ENCODE measurements at regions not wholly inside any gene's neighbourhood (a gene's known extent, or its start where the extent isn't known, plus 50 kb on each side); places are given as distances from the start of the nearest gene placed in this dataset.
"Not testable (repeated sequence)": the region's sequence is repeated elsewhere in the genome, so short reads cannot be mapped to it uniquely, and the experiment has no call there.

GRCh38 chr5:118392491-118392890, 595.9 kb downstream of the DTWD2 start:
- no peak for DNase-seq (ENCODE audit: low read depth in 2 of 2, low spot score in 1 of 2)

DNA sequence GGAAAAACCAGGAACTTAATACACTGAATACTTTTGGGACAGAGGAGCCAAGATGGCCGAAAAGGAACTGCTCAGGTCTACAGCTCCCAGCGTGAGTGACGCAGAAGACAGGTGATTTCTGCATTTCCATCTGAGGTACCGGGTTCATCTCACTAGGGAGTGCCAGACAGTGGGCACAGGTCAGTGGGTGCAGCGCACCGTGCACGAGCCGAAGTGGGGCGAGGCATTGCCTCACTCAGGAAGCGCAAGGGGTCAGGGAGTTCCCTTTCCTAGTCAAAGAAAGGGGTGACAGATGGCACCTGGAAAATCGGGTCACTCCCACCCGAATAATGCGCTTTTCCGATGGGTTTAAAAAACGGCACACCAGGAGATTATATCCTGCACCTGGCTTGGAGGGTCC, 605.4 kb downstream of the DTWD2 start:
- not testable (repeated sequence) for DNase-seq (ENCODE audit: low read depth in 2 of 2, low spot score in 1 of 2)

DNA sequence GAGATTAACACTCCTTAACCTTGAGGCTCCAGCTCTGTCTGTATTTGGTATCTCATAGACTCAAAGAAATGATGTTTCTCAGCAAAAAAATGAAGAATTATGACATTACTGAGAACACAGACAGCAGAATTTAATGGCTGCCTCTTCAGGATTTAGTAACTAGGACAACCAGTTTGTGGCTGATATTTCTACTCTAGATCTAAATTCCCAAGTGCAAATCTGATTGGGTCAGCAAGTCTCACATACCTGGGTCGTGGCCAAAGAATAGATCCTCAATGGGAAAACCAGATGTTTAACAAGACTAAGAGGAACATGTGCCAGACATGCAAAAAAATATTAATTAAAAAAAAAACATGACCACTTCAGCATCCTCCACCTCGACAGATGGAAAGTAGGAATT, 608.9 kb downstream of the DTWD2 start:
- no peak for DNase-seq (ENCODE audit: low read depth in 2 of 2, low spot score in 1 of 2)

DNA sequence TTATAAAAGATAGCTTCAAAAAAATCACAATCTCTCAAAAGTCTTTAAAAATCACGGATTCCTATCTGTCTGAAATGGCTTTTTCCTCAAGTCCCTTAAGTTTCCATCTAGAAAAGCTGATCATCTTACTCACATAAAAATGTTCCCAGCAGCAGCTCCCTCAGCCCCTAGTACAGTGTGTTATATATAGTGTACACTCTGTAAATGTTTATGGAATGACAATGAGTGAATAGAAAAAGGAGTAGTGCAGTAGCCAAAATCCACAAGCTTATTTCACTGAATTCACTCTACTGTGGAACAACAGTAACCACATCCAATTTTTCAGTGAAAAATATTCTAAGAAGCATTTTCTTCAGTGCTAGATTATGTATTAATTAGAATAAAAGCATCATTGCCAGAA, 609.4 kb downstream of the DTWD2 start:
- DNase-seq (ENCODE audit: low read depth in 2 of 2, low spot score in 1 of 2), result no peak

DNA sequence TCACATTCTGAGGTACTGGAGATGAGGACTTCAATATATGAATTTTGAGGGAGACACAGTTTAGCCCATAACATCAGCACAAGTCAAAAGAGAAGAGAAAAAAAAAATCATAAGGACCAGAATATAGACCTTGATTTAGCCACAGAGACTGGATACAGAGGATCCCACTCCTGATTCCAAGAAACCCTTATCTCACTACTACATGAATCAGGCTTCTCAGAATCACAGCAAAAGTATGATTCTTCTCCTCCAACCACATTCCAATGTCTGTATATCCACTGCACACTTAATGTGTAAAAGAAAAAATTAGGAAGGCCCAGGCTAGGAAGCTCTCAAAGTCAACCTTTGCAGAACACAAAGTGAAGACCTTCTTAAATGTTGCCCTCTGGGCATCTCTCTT, 610.9 kb downstream of the DTWD2 start:
- no peak for DNase-seq (ENCODE audit: low read depth in 2 of 2, low spot score in 1 of 2)

DNA sequence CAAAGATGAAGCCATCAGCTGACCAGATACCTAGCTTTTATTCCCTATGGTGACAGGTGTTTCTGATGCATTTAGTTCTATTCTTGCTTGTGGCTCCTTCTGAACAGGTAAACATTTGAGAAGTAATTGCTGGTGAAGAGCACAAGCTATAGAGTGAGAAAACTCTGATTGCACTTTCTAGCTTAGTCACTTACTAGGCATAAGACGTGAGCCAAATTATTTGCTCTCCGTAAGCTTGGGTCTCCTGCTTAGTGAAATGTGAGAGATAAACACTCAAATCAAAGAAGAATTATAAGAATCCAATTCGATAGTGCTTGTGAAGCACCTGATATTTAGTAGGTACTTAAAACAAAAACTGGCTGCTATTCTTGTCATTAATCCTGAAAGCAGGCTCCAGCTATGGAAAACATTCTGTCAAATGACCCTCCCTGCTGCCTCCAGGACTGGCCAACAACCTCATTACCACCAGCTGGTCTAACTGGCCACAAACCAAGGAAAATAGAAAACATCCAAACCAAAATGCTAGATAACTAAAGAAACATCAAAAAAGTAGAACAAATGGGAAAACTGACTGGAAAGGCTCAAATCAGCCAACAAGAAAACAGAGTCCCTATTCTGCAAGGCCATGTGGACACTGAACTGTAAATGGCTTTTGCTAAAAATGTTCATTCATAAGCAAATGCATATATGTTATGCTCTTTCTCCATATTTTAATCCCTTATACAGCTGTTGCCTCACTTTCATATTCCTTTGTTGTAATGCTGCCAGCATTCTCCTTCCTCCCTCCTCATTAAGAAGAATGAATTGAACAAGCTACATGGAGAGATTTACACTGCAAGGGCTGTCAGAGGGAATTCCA, 616.1 kb downstream of the DTWD2 start:
- no peak for DNase-seq (ENCODE audit: low read depth in 2 of 2, low spot score in 1 of 2)

DNA sequence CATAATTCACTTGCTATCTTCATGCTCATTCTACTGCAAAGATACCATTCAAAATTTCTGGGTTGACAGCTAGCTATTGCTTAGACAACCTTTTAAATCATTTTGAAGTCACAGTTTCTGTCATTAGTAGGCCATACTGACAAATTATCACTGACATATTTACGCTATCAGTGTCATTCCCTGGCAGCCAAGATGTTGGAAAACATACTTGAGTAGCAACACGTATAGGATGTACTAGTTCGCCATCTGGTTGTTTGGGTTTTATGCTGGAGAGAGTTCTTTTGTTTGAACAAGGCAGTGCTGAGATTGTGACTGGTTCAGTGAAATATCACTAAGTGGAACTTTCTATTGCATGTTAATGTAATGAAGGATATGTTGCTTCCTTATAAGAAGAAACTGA, 621.9 kb downstream of the DTWD2 start:
- DNase-seq (ENCODE audit: low read depth in 2 of 2, low spot score in 1 of 2), result no peak

- no peak for DNase-seq (ENCODE audit: low read depth in 2 of 2, low spot score in 1 of 2)
These were observed 622.6 kb downstream of the DTWD2 start for GRCh38 chr5:118365718-118366117.

DNA sequence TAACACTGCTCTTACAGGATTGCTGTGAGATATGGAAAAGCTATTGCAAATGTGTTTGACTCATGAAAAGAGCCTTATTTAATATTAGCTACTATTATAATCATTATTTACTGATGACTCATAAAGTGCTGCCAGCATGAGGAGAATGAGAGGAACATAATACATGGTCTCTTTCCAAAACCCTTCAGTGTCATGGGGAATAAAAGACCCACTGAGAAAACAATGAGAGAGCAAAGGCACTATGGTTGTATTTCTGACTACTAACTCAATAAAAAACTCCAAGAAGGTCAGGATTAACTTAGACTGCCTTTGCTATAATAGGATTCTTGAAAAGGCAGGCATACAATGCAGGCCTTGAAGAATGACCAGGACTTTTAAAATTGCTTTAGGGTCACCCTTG, 633.5 kb downstream of the DTWD2 start:
- DNase-seq (ENCODE audit: low read depth in 2 of 2, low spot score in 1 of 2), result no peak

GRCh38 chr5:118353970-118354369, 634.4 kb downstream of the DTWD2 start:
- DNase-seq (ENCODE audit: low read depth in 2 of 2, low spot score in 1 of 2), result no peak

DNA sequence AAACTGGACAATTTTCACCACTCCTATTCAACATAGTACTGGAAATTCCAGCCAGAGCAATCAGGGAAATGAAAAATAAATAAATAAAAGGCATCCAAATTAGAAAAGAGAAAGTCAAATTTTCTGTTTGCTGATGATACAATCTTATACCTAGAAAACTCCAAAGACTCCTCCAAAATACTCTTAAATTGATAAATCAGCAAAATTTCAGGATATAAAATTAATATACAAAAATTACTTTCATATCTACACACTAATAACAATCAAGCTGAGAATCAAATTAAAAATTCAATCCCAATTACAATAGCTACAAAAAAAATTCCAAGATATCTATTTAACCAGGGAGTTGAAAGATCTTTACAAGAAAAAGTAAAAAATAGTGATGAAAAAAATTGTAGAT, 651.9 kb downstream of the DTWD2 start:
- DNase-seq (ENCODE audit: low read depth in 2 of 2, low spot score in 1 of 2), result no peak

GRCh38 chr5:118327389-118327788, 661.0 kb downstream of the DTWD2 start:
- DNase-seq (ENCODE audit: low read depth in 2 of 2, low spot score in 1 of 2), result no peak

DNA sequence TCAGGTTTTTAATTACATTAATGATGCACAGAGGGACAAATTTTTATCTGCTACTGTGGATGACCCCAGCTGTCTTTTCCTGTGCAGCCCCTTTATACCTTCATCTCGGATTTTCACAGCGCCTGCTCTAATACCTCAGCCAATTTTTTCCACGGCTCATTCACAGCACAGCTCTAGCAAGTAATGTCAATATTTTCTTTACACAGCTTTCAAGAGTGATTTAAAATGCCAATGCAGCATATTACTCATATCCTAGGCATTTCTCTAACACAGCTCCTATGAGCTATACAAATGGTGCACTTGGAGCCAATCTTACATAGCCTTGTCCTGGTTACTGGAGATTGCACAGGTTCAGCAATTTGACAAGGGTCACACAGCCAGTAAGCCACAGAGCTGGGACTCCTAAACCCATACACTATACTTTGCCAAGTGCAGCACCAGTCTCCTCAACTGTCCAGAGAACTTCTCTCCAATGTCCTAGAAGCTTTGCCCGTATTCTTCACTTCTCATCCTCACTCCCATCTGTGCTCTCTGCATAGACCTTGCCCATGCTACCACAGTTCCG, 661.8 kb downstream of the DTWD2 start:
- DNase-seq (ENCODE audit: low read depth in 2 of 2, low spot score in 1 of 2), result no peak

GRCh38 chr5:118325931-118326330, 662.4 kb downstream of the DTWD2 start:
- no peak for DNase-seq (ENCODE audit: low read depth in 2 of 2, low spot score in 1 of 2)

- DNase-seq (ENCODE audit: low read depth in 2 of 2, low spot score in 1 of 2), result not testable (repeated sequence)
These were observed 664.6 kb downstream of the DTWD2 start for GRCh38 chr5:118323723-118324122.

DNA sequence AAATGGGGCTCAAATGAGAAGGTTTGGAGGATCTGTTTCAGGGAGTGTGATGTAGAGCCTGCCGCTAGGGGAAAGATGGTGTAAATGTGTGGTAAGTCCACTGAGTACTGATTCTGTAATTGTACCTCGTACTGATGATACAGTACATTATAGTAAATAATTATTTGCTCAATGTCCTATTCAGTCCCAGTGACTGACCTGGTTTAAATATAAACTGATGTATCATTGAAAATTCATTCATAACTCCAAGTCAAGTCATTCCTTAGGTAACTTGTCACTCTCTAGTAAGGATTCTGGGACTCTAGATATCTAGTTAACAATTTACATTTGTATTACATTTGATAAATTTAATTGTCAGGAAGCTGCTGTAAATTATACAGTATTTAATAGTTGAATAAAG, 667.3 kb downstream of the DTWD2 start:
- DNase-seq (ENCODE audit: low read depth in 2 of 2, low spot score in 1 of 2), result no peak

DNA sequence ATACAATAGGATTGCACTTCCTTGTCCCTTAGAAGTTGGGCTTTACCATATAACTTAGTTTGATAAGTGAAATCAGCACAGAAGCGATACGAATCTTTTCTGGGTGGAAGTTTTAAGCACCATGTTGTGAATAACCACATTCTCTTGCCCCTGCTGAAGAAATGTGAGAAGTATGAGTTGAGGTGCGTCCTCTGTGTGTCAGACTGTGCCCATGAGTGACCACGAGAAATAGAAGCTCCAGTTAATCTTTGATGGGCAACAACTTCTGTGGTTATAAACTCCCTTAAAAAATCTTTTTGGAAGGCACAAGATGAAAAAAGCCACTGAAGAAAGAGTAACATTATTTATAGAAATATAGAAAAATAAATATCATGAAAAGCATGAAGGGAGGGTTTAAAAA, 668.2 kb downstream of the DTWD2 start:
- no peak for DNase-seq (ENCODE audit: low read depth in 2 of 2, low spot score in 1 of 2)

DNA sequence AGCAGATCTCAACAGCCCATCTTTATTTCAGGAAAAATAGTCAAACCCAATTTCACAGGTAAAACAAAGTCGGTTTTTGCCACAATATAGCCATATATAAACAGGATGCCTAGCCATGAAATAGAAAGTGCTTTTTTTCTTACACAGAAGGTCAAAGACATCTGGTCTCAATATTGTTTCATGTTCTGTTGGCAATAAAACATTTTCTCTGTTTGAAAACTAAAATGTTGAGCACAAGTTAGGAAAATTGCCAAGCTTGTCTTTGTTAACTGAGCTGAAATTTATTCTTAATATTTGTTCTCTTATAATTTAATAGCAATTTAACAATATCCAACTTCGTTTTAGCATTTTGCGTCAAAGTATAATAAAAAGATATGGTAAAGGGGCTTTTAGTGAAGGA, 673.4 kb downstream of the DTWD2 start:
- no peak for DNase-seq (ENCODE audit: low read depth in 2 of 2, low spot score in 1 of 2)

- no peak for DNase-seq (ENCODE audit: low read depth in 2 of 2, low spot score in 1 of 2)
These were observed 677.1 kb downstream of the DTWD2 start for GRCh38 chr5:118311103-118311819.

DNA sequence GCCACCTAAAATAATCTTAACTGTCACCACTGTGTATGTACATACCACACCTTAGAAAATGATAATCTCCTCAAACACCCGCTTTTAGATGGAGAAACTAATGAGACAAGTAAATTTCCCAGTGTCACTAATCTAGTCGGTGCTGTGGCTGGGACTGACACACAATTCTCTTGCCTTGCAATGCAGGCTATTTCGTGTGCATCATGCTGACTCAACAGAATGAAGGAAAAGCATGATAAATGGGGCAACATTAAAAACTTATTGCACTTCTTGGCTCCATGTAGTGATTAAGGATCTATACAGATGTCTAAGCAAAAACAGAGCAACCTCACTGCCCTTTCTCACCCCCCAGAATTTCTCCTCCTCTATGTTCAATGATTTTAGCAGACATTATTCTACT, 677.9 kb downstream of the DTWD2 start:
- DNase-seq (ENCODE audit: low read depth in 2 of 2, low spot score in 1 of 2), result no peak

- DNase-seq (ENCODE audit: low read depth in 2 of 2, low spot score in 1 of 2), result no peak
These were observed 685.1 kb downstream of the DTWD2 start for GRCh38 chr5:118303296-118303695.

DNA sequence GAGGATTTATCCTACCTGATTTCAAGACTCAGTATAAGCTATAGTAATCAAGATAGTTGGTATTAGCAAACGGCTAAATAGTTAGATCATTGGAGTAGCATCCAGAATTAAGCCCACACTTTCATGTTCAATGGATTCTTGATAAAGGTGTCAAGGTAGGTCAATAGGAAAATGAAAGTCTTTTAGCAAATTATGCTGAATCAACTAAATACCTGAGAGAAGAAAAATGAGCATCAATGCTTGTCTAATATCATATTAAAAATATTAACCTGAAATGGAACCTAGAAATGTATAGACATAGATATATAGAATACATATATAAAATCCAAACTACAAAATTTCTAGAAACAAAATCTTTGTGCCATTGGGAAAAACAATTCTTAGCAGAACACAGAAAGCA, 685.6 kb downstream of the DTWD2 start:
- no peak for DNase-seq (ENCODE audit: low read depth in 2 of 2, low spot score in 1 of 2)
